Kidney tubule cell (primary cell): ENCODE measurements at regions not wholly inside any gene's neighbourhood (a gene's known extent, or its start where the extent isn't known, plus 50 kb on each side); places are given as distances from the start of the nearest gene placed in this dataset.
A peak's percentile ranks its signal among the peaks of the same experiment; 100 is the strongest.

Experiments used
- DNase-seq: peaks from one replicate; pipeline ENCODE4 v3.0.0-alpha.2; 2018; ENCODE audit warnings: low spot score

DNA sequence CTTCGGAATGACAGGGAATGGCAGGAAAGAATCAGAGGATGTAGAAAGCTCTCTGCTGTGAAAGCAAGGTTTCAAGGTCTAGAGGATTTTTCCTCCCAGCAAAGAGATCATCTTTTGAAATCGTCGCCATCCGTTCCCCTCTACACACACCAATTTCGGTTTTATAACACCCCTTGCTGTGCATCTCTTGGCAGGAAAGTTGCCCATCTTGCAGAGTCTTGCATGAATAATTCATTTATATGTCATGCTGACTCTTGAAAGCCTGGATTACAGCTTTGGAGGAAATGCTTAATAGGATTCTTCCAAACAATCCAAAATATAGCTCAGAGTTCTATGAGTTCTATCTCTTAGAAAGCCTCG is 262.7 kb downstream of the CHL1 start:
- DNase-seq: no peak

DNA sequence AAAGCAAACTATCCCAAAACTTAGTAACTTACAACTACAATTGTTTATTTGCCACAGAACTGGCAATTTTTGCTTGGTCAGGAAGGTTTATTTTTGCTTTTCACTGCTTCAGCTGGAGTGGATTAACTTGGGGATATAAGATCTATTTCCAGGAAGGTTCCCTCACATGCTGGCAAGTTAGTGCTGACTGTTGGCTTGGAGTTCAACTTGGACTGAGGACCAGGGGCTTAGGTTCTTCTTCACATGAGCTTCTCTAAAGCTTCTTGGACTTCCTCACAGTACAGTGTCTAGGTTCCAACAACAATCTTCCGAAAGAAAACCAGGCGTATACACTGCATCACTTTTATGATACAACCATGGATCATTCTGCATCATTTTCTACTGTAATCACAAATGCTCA is 264.4 kb downstream of the CHL1 start:
- no peak for DNase-seq

DNA sequence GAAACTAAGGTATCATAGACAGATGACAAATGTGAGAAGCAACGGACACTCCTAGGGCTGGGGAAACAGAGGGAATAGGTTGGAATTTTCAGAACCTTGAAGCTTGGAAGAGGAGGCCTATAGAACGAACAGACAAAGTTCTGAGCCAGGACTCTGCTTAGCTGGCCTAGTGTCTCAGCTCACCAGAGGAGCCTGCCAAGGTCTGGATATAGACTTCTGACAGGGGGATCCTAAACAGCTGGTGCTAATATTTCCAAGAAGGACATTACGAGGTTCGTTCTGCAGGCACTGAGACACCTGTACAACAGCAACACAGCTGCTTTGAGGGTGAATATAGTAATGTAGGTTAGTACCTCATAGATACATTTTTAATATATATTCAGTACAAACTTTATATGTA is 266.3 kb downstream of the CHL1 start:
- DNase-seq: no peak

GRCh38 chr3:463252-464192 is 267.0 kb downstream of the CHL1 start:
- no peak for DNase-seq

DNA sequence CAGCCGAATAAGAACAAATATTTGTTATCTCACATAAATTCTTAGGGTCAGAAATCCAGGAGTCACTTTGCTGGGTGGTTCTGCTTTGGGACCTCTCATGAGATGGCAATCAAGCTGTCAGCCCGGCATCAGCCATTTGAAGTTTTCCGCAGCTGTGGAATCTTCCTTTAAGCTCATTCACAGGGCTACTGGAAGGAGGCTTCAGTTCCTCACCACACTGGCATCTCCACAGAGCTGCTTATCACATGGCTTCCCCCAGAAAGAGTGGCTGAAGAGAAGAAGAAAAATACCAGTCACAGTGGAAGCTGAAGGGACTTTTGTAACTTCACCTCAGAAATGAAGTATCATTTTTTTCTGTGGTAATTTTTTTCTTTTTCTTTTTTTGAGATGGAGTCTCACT is 267.7 kb downstream of the CHL1 start:
- DNase-seq: no peak

DNA sequence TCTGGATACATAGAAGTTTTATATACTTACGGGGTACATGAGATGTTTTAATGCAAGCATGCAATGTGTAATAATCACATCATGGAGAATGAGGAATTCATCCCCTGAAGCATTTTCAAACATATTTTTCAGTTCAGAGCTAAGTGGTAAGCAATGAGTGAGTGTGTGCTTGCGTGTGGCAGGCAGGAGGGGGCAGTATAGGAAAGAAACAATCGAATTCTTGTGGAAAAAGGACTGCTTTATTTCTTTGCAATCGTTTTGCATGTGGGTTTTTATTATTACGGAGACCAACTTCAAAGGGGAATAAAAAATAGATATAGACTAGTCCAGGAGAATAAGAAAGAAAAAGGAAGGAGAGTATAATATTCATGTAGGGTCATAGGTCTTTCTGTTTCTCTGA is 271.6 kb downstream of the CHL1 start:
- peak; percentile 30 for DNase-seq

DNA sequence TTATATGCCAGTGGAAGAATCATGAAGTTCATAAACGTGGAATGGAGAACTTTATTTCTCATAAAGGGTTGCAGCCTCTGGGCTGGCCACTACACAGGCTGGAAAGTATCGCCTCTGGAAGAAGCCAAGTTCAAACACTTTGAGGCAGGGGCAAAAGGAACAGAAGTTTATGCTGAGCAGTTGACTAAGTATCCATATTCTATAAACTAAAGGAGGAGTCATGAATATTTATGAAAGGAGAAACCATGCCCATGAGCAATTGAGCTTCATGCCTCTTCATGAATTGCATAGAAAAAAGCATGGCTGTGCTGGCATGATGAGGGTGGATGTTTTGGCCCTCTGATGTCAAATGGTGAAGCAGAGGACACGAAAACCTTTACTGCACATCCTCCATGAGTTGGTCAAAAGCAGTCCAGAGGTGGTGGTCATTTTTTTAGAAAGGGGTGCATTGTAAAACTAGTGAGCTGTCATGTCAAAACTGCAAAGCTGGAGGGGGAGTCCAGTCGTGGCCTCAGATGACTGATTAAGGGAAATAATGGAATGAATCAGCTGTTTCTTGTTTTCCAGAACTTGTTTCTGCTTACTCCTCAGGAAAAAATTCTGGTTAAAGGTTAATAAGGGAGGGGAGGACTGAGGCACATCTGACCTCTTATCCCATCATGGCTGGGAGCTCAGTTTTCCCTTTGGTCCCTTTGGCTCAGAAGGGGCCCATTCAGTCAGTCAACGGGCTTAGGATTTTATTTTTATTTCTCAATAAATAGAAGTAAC is 276.7 kb downstream of the CHL1 start:
- DNase-seq: peak; percentile 73

- no peak for DNase-seq
Observed at GRCh38 chr3:474828-475227, 278.3 kb downstream of the CHL1 start.

- DNase-seq: no peak
Observed at GRCh38 chr3:480070-480469, 283.5 kb downstream of the CHL1 start.

DNA sequence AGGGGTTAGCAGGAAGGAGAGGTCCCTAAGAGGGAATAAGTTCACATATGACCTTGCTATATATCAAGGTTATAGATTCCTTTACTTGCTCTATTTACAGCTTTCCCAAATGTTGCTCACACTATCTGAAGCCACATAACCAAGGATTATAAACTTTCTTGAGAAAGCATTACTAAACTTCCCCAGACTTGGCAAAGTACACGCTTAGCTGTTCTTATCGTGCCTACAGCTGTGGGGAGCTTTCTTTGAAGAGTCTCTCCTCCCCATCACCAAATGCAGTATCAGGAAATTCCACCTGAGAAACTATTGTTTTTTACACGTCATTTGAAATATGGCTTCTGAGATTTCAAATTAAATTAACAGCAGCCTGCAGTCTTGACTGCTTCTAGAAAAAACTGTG is 284.5 kb downstream of the CHL1 start:
- DNase-seq: no peak

GRCh38 chr3:481680-482079 is 285.1 kb downstream of the CHL1 start:
- DNase-seq: peak; percentile 22

DNA sequence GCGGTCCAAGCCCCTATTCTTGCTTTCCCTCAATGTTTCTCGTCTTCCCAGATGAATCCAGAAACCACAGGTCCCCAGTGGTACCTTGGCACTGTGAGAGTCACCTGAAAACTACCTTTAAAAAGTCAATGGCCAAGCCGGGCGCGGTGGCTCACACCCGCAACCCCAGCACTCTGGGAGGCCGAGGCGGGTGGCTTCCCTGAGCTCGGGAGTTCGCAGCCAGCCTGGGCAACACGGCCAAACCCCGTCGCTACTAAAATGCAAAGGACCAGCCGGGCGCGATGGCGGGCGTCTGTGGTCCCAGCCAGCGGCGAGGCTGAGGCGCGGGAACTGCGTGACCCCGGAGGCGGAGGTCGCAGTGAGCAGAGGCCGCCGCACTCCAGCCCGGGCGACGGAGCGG is 285.9 kb downstream of the CHL1 start:
- no peak for DNase-seq

- DNase-seq: no peak
Observed at GRCh38 chr3:484341-484740, 287.8 kb downstream of the CHL1 start.

GRCh38 chr3:487614-488013 is 291.1 kb downstream of the CHL1 start:
- DNase-seq: peak; percentile 63

- DNase-seq: peak; percentile 44
Observed at GRCh38 chr3:492586-493316, 296.2 kb downstream of the CHL1 start.

DNA sequence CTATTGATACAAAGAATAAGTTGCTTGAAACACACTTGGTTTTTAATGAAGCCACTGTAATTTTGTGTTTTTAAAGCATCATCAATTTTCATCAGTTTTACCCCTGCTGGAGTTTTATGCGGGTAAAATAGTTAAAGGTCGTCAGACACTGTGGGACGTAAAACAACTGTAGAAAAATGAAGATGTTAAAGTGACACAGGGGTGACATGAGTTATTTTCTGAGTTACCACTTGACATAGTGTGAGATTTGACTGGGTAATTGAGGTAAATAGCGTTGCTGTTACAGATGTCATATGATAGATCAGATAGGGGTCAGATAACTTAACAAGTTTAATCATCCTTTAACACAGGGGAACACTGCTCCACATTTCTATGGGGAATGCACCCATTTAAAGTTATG is 297.6 kb downstream of the CHL1 start:
- no peak for DNase-seq

- no peak for DNase-seq
Observed at GRCh38 chr3:498487-498886, 301.9 kb downstream of the CHL1 start.

GRCh38 chr3:499001-499761 is 302.6 kb downstream of the CHL1 start:
- no peak for DNase-seq

- no peak for DNase-seq
Observed at GRCh38 chr3:502486-502885, 305.9 kb downstream of the CHL1 start.

DNA sequence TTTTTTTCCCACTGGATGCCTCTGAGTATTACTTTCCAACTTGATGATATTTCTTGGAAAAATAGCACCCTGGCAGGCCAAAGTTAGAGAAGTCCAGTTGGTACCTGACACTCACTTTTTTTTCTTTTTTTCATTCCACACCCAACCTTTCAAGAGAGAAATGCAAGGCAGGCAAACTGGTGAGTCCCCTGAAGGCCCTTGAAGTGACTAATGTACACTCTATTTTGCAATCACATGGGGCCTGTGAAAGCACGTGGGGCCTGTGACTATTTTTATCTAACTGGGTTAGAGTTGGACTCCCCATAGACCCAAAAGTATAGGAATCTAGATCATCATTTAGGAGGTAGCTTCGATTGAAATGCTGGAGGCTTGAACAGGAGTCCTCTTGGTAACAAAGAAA is 316.7 kb downstream of the CHL1 start:
- DNase-seq: peak; percentile 48

DNA sequence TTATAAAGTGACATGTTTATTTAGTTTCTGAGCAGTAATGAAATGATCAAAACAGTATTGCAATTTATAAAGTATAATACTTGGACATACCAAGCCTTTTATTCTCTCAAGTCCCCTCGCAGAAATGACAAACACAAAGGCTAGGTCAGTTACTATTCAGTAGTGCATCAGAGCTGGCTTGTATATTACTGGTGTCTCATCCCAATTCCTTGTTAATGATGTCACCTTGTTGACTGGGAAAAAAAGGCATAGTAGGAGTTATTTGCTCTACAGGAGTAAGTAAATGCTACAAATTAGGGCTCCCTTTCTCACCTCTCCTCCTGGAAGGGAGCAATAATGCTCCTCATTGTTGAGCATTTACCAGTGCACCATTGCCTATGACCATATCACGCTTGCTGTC is 317.6 kb downstream of the CHL1 start:
- peak; percentile 73 for DNase-seq

- no peak for DNase-seq
Observed at GRCh38 chr3:519026-519425, 322.5 kb downstream of the CHL1 start.
